Adrenal gland (tissue), 9 donors: ENCODE measurements at regions not wholly inside any gene's neighbourhood (a gene's known extent, or its start where the extent isn't known, plus 50 kb on each side); places are given as distances from the start of the nearest gene placed in this dataset.

Experiments used
- DNase-seq, 7 donors: peaks; one replicate each; pipeline ENCODE4 v3.0.0-alpha.2; 2019 to 2020
- H3K27ac ChIP-seq, 5 donors: fragments of 200-600 bp; sonication (generic) in 4 of 5; 1 replicate in 3 of 5; 2 replicates in 2 of 5; pipeline versions ENCODE4 v1.5.1 to v1.8.0; 2016 to 2020; ENCODE audit warnings: mild to moderate bottlenecking in 1 of 5
- H3K27me3 ChIP-seq: fragments of 200-600 bp; 2 replicates; pipeline ENCODE4 v1.8.0; 2021
- H3K36me3 ChIP-seq, 2 donors: fragments of 200-600 bp; replicated peaks in 1 of 2; 1 replicate in 1 of 2; 2 replicates in 1 of 2; pipeline versions ENCODE4 v1.5.1 to v1.8.0; 2018 to 2022
- H3K4me1 ChIP-seq, 2 donors: fragments of 200-600 bp; replicated peaks in 1 of 2; 1 replicate in 1 of 2; 2 replicates in 1 of 2; pipeline versions ENCODE4 v1.5.1 to v1.8.0; 2018 to 2021
- H3K4me3 ChIP-seq, 4 donors: fragments of 200-600 bp; sonication (generic) in 3 of 4; one replicate each; pipeline ENCODE4 v1.5.1; 2016 to 2018
- H3K9me3 ChIP-seq, 3 donors: fragments of 200-600 bp; sonication (generic) in 1 of 3; replicated peaks in 1 of 3; 1 replicate in 2 of 3; 2 replicates in 1 of 3; pipeline versions ENCODE4 v1.5.1 to v1.8.0; 2016 to 2021
- POLR2A ChIP-seq, 2 donors: fragments of 450-650 bp; IDR thresholded peaks; one replicate each; pipeline ENCODE4 v1.6.1; 2017; ENCODE audit warnings: antibody characterized with exemption in 2 of 2, mild to moderate bottlenecking in 2 of 2, moderate library complexity in 1 of 2
- WGBS, 4 donors: extraction: QIAGEN DNeasy Blood & Tissue Kit in 2 of 4; methylation state at CpG; one replicate each; pipeline versions ENCODE4 v1.1.5 to v1.1.7; 2013 to 2017; 5-methylcytosine and 5-hydroxymethylcytosine counted together
- intact Hi-C, 2 donors: fragments of 100-400 bp; cut with DNase I; formaldehyde crosslinking; loops; one replicate each; pipeline versions ENCODE4 v1.14.1 to v1.15.0; 2022 to 2023
- TF ChIP-seq, protein P1 (sequence below), 6 experiments: fragments of 450-650 bp in 4 of 6; fragments of 200-600 bp in 2 of 6; sonication (generic) in 1 of 6; IDR thresholded peaks; 1 replicate in 5 of 6; 2 replicates in 1 of 6; pipeline versions ENCODE4 v1.5.1 to v1.8.0; 2016 to 2021; ENCODE audit warnings: antibody characterized with exemption in 6 of 6, mild to moderate bottlenecking in 2 of 6, moderate library complexity in 1 of 6
- donor health status: healthy with polysubstance abuse.
- donor health status: Bipolar disorder and iron deficiency.
- donor health status: DM: yes; HTN: yes; CAD: no.
- donor health status: DM: no; HTN: no; CAD: no.
- donor health status: DM: no; HTN: no; CAD: no.

GRCh38 chr16:65956100-65956499 lies 410.4 kb upstream of the CDH5 start:
- TF ChIP-seq, protein P1, sequence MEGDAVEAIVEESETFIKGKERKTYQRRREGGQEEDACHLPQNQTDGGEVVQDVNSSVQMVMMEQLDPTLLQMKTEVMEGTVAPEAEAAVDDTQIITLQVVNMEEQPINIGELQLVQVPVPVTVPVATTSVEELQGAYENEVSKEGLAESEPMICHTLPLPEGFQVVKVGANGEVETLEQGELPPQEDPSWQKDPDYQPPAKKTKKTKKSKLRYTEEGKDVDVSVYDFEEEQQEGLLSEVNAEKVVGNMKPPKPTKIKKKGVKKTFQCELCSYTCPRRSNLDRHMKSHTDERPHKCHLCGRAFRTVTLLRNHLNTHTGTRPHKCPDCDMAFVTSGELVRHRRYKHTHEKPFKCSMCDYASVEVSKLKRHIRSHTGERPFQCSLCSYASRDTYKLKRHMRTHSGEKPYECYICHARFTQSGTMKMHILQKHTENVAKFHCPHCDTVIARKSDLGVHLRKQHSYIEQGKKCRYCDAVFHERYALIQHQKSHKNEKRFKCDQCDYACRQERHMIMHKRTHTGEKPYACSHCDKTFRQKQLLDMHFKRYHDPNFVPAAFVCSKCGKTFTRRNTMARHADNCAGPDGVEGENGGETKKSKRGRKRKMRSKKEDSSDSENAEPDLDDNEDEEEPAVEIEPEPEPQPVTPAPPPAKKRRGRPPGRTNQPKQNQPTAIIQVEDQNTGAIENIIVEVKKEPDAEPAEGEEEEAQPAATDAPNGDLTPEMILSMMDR (IDR thresholded peaks at IDR 0.05): no peak
- no peak for TF ChIP-seq POLR2A (IDR thresholded peaks at IDR 0.05)
- H3K4me1 ChIP-seq: no peaks in the 10 kb centered on the region
- 85 to 100% (median 96%) methylated on average over 1 of the region's 1 CpG for WGBS, 4 donors
- DNase-seq: peak in 1 of 7 donors; percentile 8
- no peak overlapping the region for H3K4me3 ChIP-seq
- no peaks in the 10 kb centered on the region for H3K36me3 ChIP-seq
- H3K27me3 ChIP-seq: no peaks in the 10 kb centered on the region
- H3K9me3 ChIP-seq: no peaks in the 10 kb centered on the region
- intact Hi-C loops: no loop called here
- no peak overlapping the region for H3K27ac ChIP-seq

DNA sequence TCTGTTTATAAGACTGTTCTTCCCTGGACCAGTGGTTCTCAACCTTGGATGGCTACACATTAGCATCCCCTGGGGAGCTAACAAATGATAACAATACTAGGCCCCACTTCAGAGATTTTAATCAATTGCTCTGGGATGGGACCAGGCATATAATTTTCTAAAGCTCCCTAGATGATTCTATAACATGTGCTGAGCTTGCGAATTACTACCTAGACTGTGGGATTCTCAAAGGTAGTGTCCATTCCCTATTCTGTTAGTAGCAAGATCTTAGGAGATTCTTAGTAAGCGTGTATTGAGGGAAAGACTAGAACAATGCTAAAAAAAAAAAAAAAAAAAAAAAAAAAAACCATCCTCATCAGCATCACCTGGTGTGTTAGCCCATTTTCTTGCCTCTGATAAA lies 412.0 kb upstream of the CDH5 start:
- Histone ChIP-seq H3K4me3 (no peak overlapping the region), H3K27ac (no peak overlapping the region), H3K36me3 (no peaks in the 10 kb centered on the region), H3K4me1 (no peaks in the 10 kb centered on the region), H3K27me3 (no peaks in the 10 kb centered on the region), H3K9me3 (no peaks in the 10 kb centered on the region)
- WGBS, 4 donors: 96 to 100% (median 98%) methylated on average over 2 of the region's 2 CpGs
- DNase-seq: no peak
- intact Hi-C loops: no loop called here
- TF ChIP-seq, protein P1 (IDR thresholded peaks at IDR 0.05): no peak
- TF ChIP-seq POLR2A (IDR thresholded peaks at IDR 0.05): no peak

DNA sequence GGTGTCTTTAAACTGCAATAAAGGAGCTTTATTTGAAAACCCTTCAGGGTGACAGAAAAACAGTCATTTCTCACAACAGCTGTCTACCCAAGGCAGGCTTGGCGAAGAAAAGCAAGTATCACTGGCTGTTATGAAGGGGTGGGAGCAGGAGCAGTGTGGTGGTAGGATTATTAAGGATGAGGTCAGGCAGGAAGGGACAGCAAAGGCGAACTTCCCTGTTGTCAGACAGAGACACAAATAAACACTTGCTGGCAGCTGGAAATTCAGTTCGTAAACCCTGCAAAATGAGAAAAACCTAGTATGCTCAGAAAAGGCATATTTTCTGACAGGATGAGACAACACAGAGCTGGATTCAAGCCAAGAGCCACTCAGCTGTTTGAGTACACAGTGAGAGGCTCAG lies 416.3 kb upstream of the CDH5 start:
- no peaks in the 10 kb centered on the region for H3K4me1 ChIP-seq
- no peak for TF ChIP-seq POLR2A (IDR thresholded peaks at IDR 0.05)
- TF ChIP-seq, protein P1 (IDR thresholded peaks at IDR 0.05): no peak
- H3K9me3 ChIP-seq: no peaks in the 10 kb centered on the region
- H3K36me3 ChIP-seq: no peaks in the 10 kb centered on the region
- H3K27me3 ChIP-seq: no peaks in the 10 kb centered on the region
- intact Hi-C loops: no loop called here
- no peak for DNase-seq
- WGBS, 4 donors: 70 to 79% (median 73%) methylated on average over 3 of the region's 3 CpGs
- no peak overlapping the region for H3K4me3 ChIP-seq
- H3K27ac ChIP-seq: no peak overlapping the region

DNA sequence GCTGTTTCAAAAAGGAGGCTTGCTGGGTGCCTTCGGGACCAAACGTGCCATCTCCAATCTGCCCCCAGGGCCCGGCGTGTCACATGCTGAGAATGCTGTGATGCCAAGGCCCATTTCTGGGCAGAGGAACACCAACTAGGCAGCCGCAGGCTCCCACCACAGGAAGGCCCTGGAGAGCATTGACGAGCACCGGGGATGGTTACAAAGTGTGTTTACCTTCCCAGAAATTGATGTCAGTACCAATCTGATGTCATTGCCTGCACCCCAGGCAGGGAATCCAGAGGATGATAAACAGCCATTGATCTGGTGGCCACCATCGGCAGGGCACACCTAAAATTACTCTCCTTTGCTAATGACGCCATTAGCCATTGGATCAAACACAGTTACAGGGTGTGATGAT lies 418.1 kb upstream of the CDH5 start:
- Histone ChIP-seq H3K4me3 (no peak overlapping the region), H3K36me3 (no peaks in the 10 kb centered on the region), H3K4me1 (no peaks in the 10 kb centered on the region), H3K27ac (no peak overlapping the region), H3K9me3 (no peaks in the 10 kb centered on the region), H3K27me3 (no peaks in the 10 kb centered on the region)
- TF ChIP-seq POLR2A (IDR thresholded peaks at IDR 0.05): no peak
- TF ChIP-seq, protein P1 (IDR thresholded peaks at IDR 0.05): no peak
- intact Hi-C loops: no loop called here
- DNase-seq: no peak
- 92 to 98% (median 96%) methylated on average over 8 to 9 of the region's 9 CpGs for WGBS, 4 donors
